Peyer's patch (tissue), 4 donors: ENCODE measurements at regions not wholly inside any gene's neighbourhood (a gene's known extent, or its start where the extent isn't known, plus 50 kb on each side); places are given as distances from the start of the nearest gene placed in this dataset.
"Not testable (repeated sequence)": the region's sequence is repeated elsewhere in the genome, so short reads cannot be mapped to it uniquely, and the experiment has no call there.

Source experiments
- DNase-seq, 3 donors: peaks; one replicate each; pipeline ENCODE4 v3.0.0-alpha.2; 2017 to 2019
- H3K27ac ChIP-seq, 4 donors: fragments of 200-600 bp; sonication (generic); one replicate each; pipeline ENCODE4 v1.5.1; 2016 to 2019
- H3K27me3 ChIP-seq, 2 donors: fragments of 200-600 bp; sonication (generic); one replicate each; pipeline ENCODE4 v1.5.1; 2019
- H3K36me3 ChIP-seq, 3 donors: fragments of 200-600 bp; sonication (generic); one replicate each; pipeline ENCODE4 v1.5.1; 2016 to 2019
- H3K4me1 ChIP-seq, 4 donors: fragments of 200-600 bp; sonication (generic); one replicate each; pipeline ENCODE4 v1.5.1; 2016 to 2019
- H3K4me3 ChIP-seq, 4 donors: fragments of 200-600 bp; sonication (generic); 1 replicate in 3 of 4; 2 replicates in 1 of 4; pipeline ENCODE4 v1.5.1; 2016 to 2019; ENCODE audit warnings: mild to moderate bottlenecking in 1 of 4
- H3K9me3 ChIP-seq, 4 donors: fragments of 200-600 bp; sonication (generic); one replicate each; pipeline ENCODE4 v1.5.1; 2016 to 2019; ENCODE audit warnings: mild to moderate bottlenecking in 1 of 4
- CTCF ChIP-seq, 6 experiments: fragments of 450-650 bp in 4 of 6; fragments of 200-600 bp in 2 of 6; sonication (generic) in 1 of 6; IDR thresholded peaks; one replicate each; pipeline ENCODE4 v1.5.1; 2017 to 2019; ENCODE audit warnings: antibody characterized with exemption in 6 of 6, mild to moderate bottlenecking in 3 of 6, moderate library complexity in 1 of 6
- POLR2A ChIP-seq, 2 donors: fragments of 450-650 bp; IDR thresholded peaks; one replicate each; pipeline ENCODE4 v1.5.1; 2017; ENCODE audit warnings: antibody characterized with exemption in 2 of 2, mild to moderate bottlenecking in 2 of 2, moderate library complexity in 2 of 2

GRCh38 chr5:17374973-17375742, 122.9 kb upstream of the TAF11L2 start:
- no peaks in the 10 kb centered on the region for H3K4me1 ChIP-seq
- no peak overlapping the region for H3K27ac ChIP-seq
- H3K4me3 ChIP-seq = no peak overlapping the region
- no peak for DNase-seq
- TF ChIP-seq CTCF (IDR thresholded peaks at IDR 0.05) (no peak), POLR2A (IDR thresholded peaks at IDR 0.05) (no peak)
- no peaks in the 10 kb centered on the region for H3K36me3 ChIP-seq
- no peaks in the 10 kb centered on the region for H3K27me3 ChIP-seq
- H3K9me3 ChIP-seq = no peaks in the 10 kb centered on the region

- H3K36me3 ChIP-seq, H3K4me1 ChIP-seq, H3K4me3 ChIP-seq, DNase-seq, H3K9me3 ChIP-seq, H3K27ac ChIP-seq, H3K27me3 ChIP-seq: not testable (repeated sequence)
Observed at GRCh38 chr5:17375886-17376285, 122.1 kb upstream of the TAF11L2 start.

GRCh38 chr5:17378346-17378997, 119.6 kb upstream of the TAF11L2 start:
- H3K4me1 ChIP-seq = no peaks in the 10 kb centered on the region
- no peak for DNase-seq
- no peak overlapping the region for H3K4me3 ChIP-seq
- H3K27ac ChIP-seq = no peak overlapping the region
- no peaks in the 10 kb centered on the region for H3K27me3 ChIP-seq
- TF ChIP-seq POLR2A (IDR thresholded peaks at IDR 0.05) (no peak), CTCF (IDR thresholded peaks at IDR 0.05) (no peak)
- no peaks in the 10 kb centered on the region for H3K36me3 ChIP-seq
- no peaks in the 10 kb centered on the region for H3K9me3 ChIP-seq

GRCh38 chr5:17379100-17379951, 118.7 kb upstream of the TAF11L2 start:
- no peaks in the 10 kb centered on the region for H3K36me3 ChIP-seq
- H3K4me3 ChIP-seq = no peak overlapping the region
- DNase-seq = no peak
- H3K27me3 ChIP-seq = no peaks in the 10 kb centered on the region
- H3K4me1 ChIP-seq = no peaks in the 10 kb centered on the region
- H3K9me3 ChIP-seq = no peaks in the 10 kb centered on the region
- no peak overlapping the region for H3K27ac ChIP-seq
- no peak for TF ChIP-seq POLR2A (IDR thresholded peaks at IDR 0.05)
- no peak for TF ChIP-seq CTCF (IDR thresholded peaks at IDR 0.05)

- Histone ChIP-seq H3K36me3 (no peaks in the 10 kb centered on the region), H3K4me3 (no peak overlapping the region), H3K27ac (no peak overlapping the region), H3K4me1 (no peaks in the 10 kb centered on the region), H3K9me3 (no peaks in the 10 kb centered on the region), H3K27me3 (no peaks in the 10 kb centered on the region)
- DNase-seq = peak in 1 of 3 donors; percentile 49
- no peak for TF ChIP-seq CTCF (IDR thresholded peaks at IDR 0.05)
- TF ChIP-seq POLR2A (IDR thresholded peaks at IDR 0.05) = no peak
Observed at GRCh38 chr5:17381932-17382331, 116.1 kb upstream of the TAF11L2 start.

GRCh38 chr5:17383526-17383925, 114.5 kb upstream of the TAF11L2 start:
- DNase-seq = no peak
- H3K4me1 ChIP-seq = no peaks in the 10 kb centered on the region
- H3K9me3 ChIP-seq = no peaks in the 10 kb centered on the region
- no peaks in the 10 kb centered on the region for H3K36me3 ChIP-seq
- H3K27me3 ChIP-seq = no peaks in the 10 kb centered on the region
- H3K27ac ChIP-seq = no peak overlapping the region
- TF ChIP-seq POLR2A (IDR thresholded peaks at IDR 0.05) (no peak), CTCF (IDR thresholded peaks at IDR 0.05) (no peak)
- H3K4me3 ChIP-seq = no peak overlapping the region
